Right atrium auricular region (tissue), 2 donors: ENCODE measurements at regions not wholly inside any gene's neighbourhood (a gene's known extent, or its start where the extent isn't known, plus 50 kb on each side); places are given as distances from the start of the nearest gene placed in this dataset.

Experiments
- DNase-seq: peaks from one replicate; pipeline ENCODE4 v3.0.0-alpha.2; 2019; ENCODE audit warnings: low spot score
- H3K27ac ChIP-seq, 2 donors: fragments of 200-600 bp; sonication (generic); 1 replicate in 1 of 2; 2 replicates in 1 of 2; pipeline ENCODE4 v1.5.1; 2016 to 2019
- H3K27me3 ChIP-seq, 2 donors: fragments of 200-600 bp; sonication (generic); one replicate each; pipeline versions ENCODE4 v1.5.1 to v1.6.0; 2017 to 2019
- H3K36me3 ChIP-seq: fragments of 200-600 bp; sonication (generic); one replicate; pipeline ENCODE4 v1.5.1; 2016
- H3K4me1 ChIP-seq, 2 donors: fragments of 200-600 bp; sonication (generic); one replicate each; pipeline versions ENCODE4 v1.5.1 to v1.6.0; 2017 to 2019
- H3K4me3 ChIP-seq, 2 donors: fragments of 200-600 bp; sonication (generic); 1 replicate in 1 of 2; 2 replicates in 1 of 2; pipeline ENCODE4 v1.5.1; 2017 to 2019; ENCODE audit warnings: mild to moderate bottlenecking in 1 of 2, moderate library complexity in 1 of 2
- H3K9me3 ChIP-seq, 2 donors: fragments of 200-600 bp; sonication (generic); one replicate each; pipeline ENCODE4 v1.5.1; 2019
- CTCF ChIP-seq, 2 donors: fragments of 200-600 bp; sonication (generic); IDR thresholded peaks; one replicate each; pipeline ENCODE4 v1.5.1; 2019; ENCODE audit warnings: antibody characterized with exemption in 2 of 2

- Histone ChIP-seq H3K9me3 (no peaks in the 10 kb centered on the region), H3K27me3 (no peaks in the 10 kb centered on the region), H3K36me3 (no peaks in the 10 kb centered on the region), H3K27ac (no peak overlapping the region), H3K4me3 (peak overlapping the region in 1 of 2 donors; percentile 19), H3K4me1 (peaks cover 0 to 7% of the 10 kb centered on the region in 2 donors)
- DNase-seq, result no peak
- TF ChIP-seq CTCF (IDR thresholded peaks at IDR 0.05), result no peak
These were observed 217.0 kb downstream of the C1D start for GRCh38 chr2:67845621-67846369.

GRCh38 chr2:67846370-67847070 lies 216.3 kb downstream of the C1D start:
- peak; percentile 90 for DNase-seq
- H3K4me1 ChIP-seq, result peaks cover 0 to 7% of the 10 kb centered on the region in 2 donors
- H3K36me3 ChIP-seq, result no peaks in the 10 kb centered on the region
- no peaks in the 10 kb centered on the region for H3K9me3 ChIP-seq
- H3K4me3 ChIP-seq, result peak overlapping the region in 1 of 2 donors; percentile 19
- H3K27me3 ChIP-seq, result no peaks in the 10 kb centered on the region
- H3K27ac ChIP-seq, result no peak overlapping the region
- peak; percentile 81 to 87 for TF ChIP-seq CTCF (IDR thresholded peaks at IDR 0.05)

- TF ChIP-seq CTCF (IDR thresholded peaks at IDR 0.05), result no peak
- Histone ChIP-seq H3K4me3 (no peak overlapping the region), H3K9me3 (no peaks in the 10 kb centered on the region), H3K27me3 (no peaks in the 10 kb centered on the region), H3K27ac (no peak overlapping the region), H3K36me3 (no peaks in the 10 kb centered on the region), H3K4me1 (peaks cover 0 to 7% of the 10 kb centered on the region in 2 donors)
- no peak for DNase-seq
These were observed 214.1 kb downstream of the C1D start for GRCh38 chr2:67848551-67849285.

GRCh38 chr2:67851016-67851415 lies 211.8 kb downstream of the C1D start:
- H3K9me3 ChIP-seq, result no peaks in the 10 kb centered on the region
- DNase-seq, result no peak
- H3K4me1 ChIP-seq, result peaks cover 0 to 7% of the 10 kb centered on the region in 2 donors
- no peaks in the 10 kb centered on the region for H3K27me3 ChIP-seq
- H3K27ac ChIP-seq, result no peak overlapping the region
- H3K4me3 ChIP-seq, result no peak overlapping the region
- no peaks in the 10 kb centered on the region for H3K36me3 ChIP-seq
- TF ChIP-seq CTCF (IDR thresholded peaks at IDR 0.05), result no peak

GRCh38 chr2:67851956-67852824 lies 210.6 kb downstream of the C1D start:
- no peak for DNase-seq
- Histone ChIP-seq H3K27me3 (no peaks in the 10 kb centered on the region), H3K4me3 (no peak overlapping the region), H3K36me3 (no peaks in the 10 kb centered on the region), H3K4me1 (no peaks in the 10 kb centered on the region), H3K27ac (no peak overlapping the region), H3K9me3 (no peaks in the 10 kb centered on the region)
- TF ChIP-seq CTCF (IDR thresholded peaks at IDR 0.05), result no peak
